ENCODE measurements at regions not wholly inside any gene's neighbourhood (a gene's known extent, or its start where the extent isn't known, plus 50 kb on each side); places are given as distances from the start of the nearest gene placed in this dataset.

DNA sequence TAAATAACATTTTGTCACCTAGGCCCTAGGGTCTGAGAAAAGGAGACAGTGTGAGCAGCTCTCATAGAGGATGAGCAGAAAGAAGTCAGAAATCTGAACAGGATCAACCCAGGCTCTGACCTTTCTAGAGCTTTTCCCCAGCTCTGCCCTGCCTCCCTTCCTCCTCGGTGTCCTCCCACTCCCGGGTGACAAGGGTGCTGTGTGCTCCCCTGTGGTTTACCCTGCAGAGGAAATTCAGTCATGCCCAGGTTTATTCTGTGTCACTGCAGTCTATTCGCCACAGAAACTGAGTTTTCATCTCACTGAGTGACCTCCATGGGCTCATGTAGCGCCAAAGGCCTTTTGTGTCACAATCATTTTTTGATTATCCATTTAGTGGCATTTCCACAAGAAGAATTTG is 76.6 kb downstream of the IL12A start:
- no peaks in the 10 kb centered on the region for H3K27me3 Mint-ChIP-seq

GRCh38 chr3:160065786-160066185 is 77.2 kb downstream of the IL12A start:
- no peak for TF ChIP-seq CTCF (IDR thresholded peaks at IDR 0.05; ENCODE audit: unreplicated experiment)
- DNase-seq (ENCODE audit: low spot score, unreplicated experiment): no peak
- Mint-ChIP-seq H3K27ac (no peak overlapping the region), H3K27me3 (no peaks in the 10 kb centered on the region), H3K4me3 (ENCODE audit: low read depth) (no peak overlapping the region), H3K36me3 (ENCODE audit: insufficient read depth) (no peaks in the 10 kb centered on the region), H3K4me1 (ENCODE audit: low read depth) (no peaks in the 10 kb centered on the region), H3K9me3 (ENCODE audit: low read depth) (peaks cover 4% of the 10 kb centered on the region)

More for the DNA sequence above, 76.6 kb downstream of the IL12A start:
- Mint-ChIP-seq H3K4me1 (ENCODE audit: low read depth) (no peaks in the 10 kb centered on the region), H3K9me3 (ENCODE audit: low read depth) (peaks cover 4% of the 10 kb centered on the region), H3K4me3 (ENCODE audit: low read depth) (no peak overlapping the region), H3K27ac (no peak overlapping the region), H3K36me3 (ENCODE audit: insufficient read depth) (no peaks in the 10 kb centered on the region)
- DNase-seq (ENCODE audit: low spot score, unreplicated experiment): no peak
- TF ChIP-seq CTCF (IDR thresholded peaks at IDR 0.05; ENCODE audit: unreplicated experiment): no peak

GRCh38 chr3:160069986-160070385 is 81.4 kb downstream of the IL12A start:
- H3K4me1 Mint-ChIP-seq (ENCODE audit: low read depth): no peaks in the 10 kb centered on the region
- no peak overlapping the region for H3K4me3 Mint-ChIP-seq (ENCODE audit: low read depth)
- DNase-seq (ENCODE audit: low spot score, unreplicated experiment): no peak
- no peak overlapping the region for H3K27ac Mint-ChIP-seq
- TF ChIP-seq CTCF (IDR thresholded peaks at IDR 0.05; ENCODE audit: unreplicated experiment): no peak
- no peaks in the 10 kb centered on the region for H3K9me3 Mint-ChIP-seq (ENCODE audit: low read depth)
- H3K27me3 Mint-ChIP-seq: no peaks in the 10 kb centered on the region
- no peaks in the 10 kb centered on the region for H3K36me3 Mint-ChIP-seq (ENCODE audit: insufficient read depth)

- DNase-seq (ENCODE audit: low spot score, unreplicated experiment): no peak
- H3K36me3 Mint-ChIP-seq (ENCODE audit: insufficient read depth): no peaks in the 10 kb centered on the region
- TF ChIP-seq CTCF (IDR thresholded peaks at IDR 0.05; ENCODE audit: unreplicated experiment): no peak
- H3K4me1 Mint-ChIP-seq (ENCODE audit: low read depth): no peaks in the 10 kb centered on the region
- no peaks in the 10 kb centered on the region for H3K27me3 Mint-ChIP-seq
- H3K9me3 Mint-ChIP-seq (ENCODE audit: low read depth): no peaks in the 10 kb centered on the region
- no peak overlapping the region for H3K4me3 Mint-ChIP-seq (ENCODE audit: low read depth)
- H3K27ac Mint-ChIP-seq: no peak overlapping the region
These were observed 87.9 kb downstream of the IL12A start for GRCh38 chr3:160076519-160076918.

- Mint-ChIP-seq H3K36me3 (ENCODE audit: insufficient read depth) (no peaks in the 10 kb centered on the region), H3K4me1 (ENCODE audit: low read depth) (no peaks in the 10 kb centered on the region), H3K4me3 (ENCODE audit: low read depth) (no peak overlapping the region), H3K9me3 (ENCODE audit: low read depth) (peaks cover 9% of the 10 kb centered on the region), H3K27ac (no peak overlapping the region), H3K27me3 (no peaks in the 10 kb centered on the region)
- DNase-seq (ENCODE audit: low spot score, unreplicated experiment): no peak
- TF ChIP-seq CTCF (IDR thresholded peaks at IDR 0.05; ENCODE audit: unreplicated experiment): no peak
These were observed 89.9 kb downstream of the IL12A start for GRCh38 chr3:160078533-160078932.
